Ishikawa (cell line): ENCODE measurements at regions not wholly inside any gene's neighbourhood (a gene's known extent, or its start where the extent isn't known, plus 50 kb on each side); places are given as distances from the start of the nearest gene placed in this dataset.

Source experiments
- EGR1 ChIP-seq: IDR thresholded peaks from 2 replicates; pipeline ENCODE4 v1.6.1; 2012
- EP300 ChIP-seq: IDR thresholded peaks from 2 replicates; pipeline ENCODE4 v1.6.1; 2012; ENCODE audit warnings: borderline replicate concordance
- FOXM1 ChIP-seq: IDR thresholded peaks from 2 replicates; pipeline ENCODE4 v1.6.1; 2012; ENCODE audit warnings: low read depth, borderline replicate concordance
- RAD21 ChIP-seq: IDR thresholded peaks from 2 replicates; pipeline ENCODE4 v1.6.1; 2012; ENCODE audit warnings: low read depth
- TCF12 ChIP-seq: IDR thresholded peaks from 2 replicates; pipeline ENCODE4 v1.6.1; 2012; ENCODE audit warnings: low read depth
- TEAD4 ChIP-seq: IDR thresholded peaks from 2 replicates; pipeline ENCODE4 v1.6.1; 2012
- YY1 ChIP-seq: IDR thresholded peaks from 2 replicates; pipeline ENCODE4 v1.6.1; 2012; ENCODE audit warnings: low read depth
- TF ChIP-seq, protein P1 (sequence below): IDR thresholded peaks from 2 replicates; pipeline ENCODE4 v1.6.1; 2012
- TF ChIP-seq, protein P2 (sequence below): IDR thresholded peaks from 2 replicates; pipeline ENCODE4 v1.6.1; 2012; ENCODE audit warnings: low read depth, mild to moderate bottlenecking

DNA sequence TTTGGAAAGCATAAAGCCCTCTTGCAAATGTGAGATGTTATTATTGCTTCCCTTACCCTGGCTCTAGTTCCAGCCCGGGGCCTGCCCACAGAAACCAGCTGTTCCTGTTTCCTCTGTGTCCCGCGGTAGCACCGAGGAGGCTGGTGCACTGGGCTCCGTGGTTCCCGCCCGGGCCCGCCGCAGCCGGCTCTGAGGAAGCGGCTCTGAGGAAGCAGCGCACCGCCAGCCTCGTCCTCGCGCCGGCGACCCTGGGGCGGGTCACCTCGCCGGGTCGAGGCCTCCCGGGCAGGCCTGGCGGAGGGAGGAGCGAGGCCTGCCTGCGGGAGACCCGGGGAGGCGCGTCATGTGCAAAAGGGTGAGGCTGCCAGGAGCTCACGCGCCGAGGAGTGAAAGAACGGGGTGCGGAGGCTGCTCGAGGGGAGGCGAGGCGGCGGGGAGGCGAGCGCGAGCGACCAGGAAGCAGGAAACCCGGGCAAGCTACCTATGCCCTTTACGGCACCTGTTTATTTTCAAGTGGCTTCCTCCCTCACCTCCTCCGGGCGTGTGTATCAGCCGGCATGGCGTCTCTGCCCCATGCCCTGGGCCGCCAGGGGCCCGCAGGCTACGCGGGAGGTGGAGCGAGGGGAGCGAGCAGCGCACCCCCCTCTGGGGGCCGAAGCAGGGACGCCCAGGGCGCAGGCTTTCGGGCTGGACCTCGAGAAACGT is 61.3 kb upstream of the MEGF10 start:
- TF ChIP-seq, protein P1, sequence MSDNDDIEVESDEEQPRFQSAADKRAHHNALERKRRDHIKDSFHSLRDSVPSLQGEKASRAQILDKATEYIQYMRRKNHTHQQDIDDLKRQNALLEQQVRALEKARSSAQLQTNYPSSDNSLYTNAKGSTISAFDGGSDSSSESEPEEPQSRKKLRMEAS: peak; percentile 51; the same call in 1 of the 2 replicates
- TF ChIP-seq FOXM1 (no peak), EP300 (no peak), EGR1 (no peak), TEAD4 (no peak), TCF12 (no peak), RAD21 (no peak), YY1 (no peak)
- TF ChIP-seq, protein P2, sequence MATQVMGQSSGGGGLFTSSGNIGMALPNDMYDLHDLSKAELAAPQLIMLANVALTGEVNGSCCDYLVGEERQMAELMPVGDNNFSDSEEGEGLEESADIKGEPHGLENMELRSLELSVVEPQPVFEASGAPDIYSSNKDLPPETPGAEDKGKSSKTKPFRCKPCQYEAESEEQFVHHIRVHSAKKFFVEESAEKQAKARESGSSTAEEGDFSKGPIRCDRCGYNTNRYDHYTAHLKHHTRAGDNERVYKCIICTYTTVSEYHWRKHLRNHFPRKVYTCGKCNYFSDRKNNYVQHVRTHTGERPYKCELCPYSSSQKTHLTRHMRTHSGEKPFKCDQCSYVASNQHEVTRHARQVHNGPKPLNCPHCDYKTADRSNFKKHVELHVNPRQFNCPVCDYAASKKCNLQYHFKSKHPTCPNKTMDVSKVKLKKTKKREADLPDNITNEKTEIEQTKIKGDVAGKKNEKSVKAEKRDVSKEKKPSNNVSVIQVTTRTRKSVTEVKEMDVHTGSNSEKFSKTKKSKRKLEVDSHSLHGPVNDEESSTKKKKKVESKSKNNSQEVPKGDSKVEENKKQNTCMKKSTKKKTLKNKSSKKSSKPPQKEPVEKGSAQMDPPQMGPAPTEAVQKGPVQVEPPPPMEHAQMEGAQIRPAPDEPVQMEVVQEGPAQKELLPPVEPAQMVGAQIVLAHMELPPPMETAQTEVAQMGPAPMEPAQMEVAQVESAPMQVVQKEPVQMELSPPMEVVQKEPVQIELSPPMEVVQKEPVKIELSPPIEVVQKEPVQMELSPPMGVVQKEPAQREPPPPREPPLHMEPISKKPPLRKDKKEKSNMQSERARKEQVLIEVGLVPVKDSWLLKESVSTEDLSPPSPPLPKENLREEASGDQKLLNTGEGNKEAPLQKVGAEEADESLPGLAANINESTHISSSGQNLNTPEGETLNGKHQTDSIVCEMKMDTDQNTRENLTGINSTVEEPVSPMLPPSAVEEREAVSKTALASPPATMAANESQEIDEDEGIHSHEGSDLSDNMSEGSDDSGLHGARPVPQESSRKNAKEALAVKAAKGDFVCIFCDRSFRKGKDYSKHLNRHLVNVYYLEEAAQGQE: no peak
